ENCODE measurements at regions not wholly inside any gene's neighbourhood (a gene's known extent, or its start where the extent isn't known, plus 50 kb on each side); places are given as distances from the start of the nearest gene placed in this dataset.

GRCh38 chr21:15152591-15152990, 87.8 kb upstream of the NRIP1 start:
- DNase-seq, result no peak

DNA sequence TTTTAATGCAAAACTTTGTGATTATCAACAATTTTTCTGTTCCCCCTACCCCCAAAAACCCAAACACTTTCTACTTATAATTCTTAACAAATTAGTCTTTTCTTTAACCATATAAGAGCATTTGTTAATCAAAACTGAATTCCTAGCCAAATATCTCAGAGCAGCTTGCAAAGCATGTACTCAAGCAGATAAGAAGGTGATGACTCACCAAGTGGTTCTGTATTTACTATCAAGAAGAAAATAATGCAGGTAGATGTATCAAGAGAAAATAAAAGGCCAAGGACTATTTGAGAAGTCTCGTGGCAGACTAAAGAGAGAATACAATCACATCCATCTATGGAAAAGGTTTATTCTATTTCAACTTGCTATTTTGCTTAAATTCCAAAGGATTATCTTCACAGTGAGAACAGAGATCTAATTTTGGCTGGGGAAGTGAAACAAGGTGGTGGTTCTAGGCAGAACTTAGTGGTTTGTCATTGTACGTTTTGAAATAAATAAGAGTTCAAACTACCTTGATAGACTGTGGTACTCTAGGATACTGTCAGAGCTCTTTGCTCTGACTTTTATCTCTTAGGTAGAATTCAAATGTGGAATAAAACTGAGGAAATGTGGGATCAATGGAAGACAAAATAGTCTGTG, 94.7 kb upstream of the NRIP1 start:
- DNase-seq, result no peak

DNA sequence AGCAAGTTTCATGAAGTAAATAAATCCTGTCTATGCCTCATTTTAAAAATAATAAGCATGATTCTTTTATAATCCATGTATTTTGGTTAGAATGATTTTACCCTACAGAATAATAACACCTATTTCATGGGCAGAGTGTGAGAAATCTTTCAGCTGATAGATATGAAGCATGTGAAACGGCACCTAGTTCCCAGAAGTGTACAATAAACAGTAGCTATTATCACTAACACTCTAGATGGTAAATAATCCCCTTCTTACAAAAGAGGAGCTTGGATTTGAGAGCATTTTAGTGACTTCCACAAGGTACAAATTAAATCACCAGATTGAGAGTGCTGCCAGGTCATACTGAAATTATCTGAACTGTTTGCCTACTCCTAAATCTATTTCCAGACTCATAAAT, 95.3 kb upstream of the NRIP1 start:
- no peak for DNase-seq

- no peak for DNase-seq
These were observed 98.1 kb upstream of the NRIP1 start for GRCh38 chr21:15162921-15163320.

GRCh38 chr21:15164273-15164672, 99.5 kb upstream of the NRIP1 start:
- DNase-seq, result no peak

- no peak for DNase-seq
These were observed 100.0 kb upstream of the NRIP1 start for GRCh38 chr21:15164678-15165303.

GRCh38 chr21:15170614-15171013, 105.8 kb upstream of the NRIP1 start:
- no peak for DNase-seq

- DNase-seq, result no peak
These were observed 106.7 kb upstream of the NRIP1 start for GRCh38 chr21:15171546-15171945.

GRCh38 chr21:15172963-15173362, 108.2 kb upstream of the NRIP1 start:
- DNase-seq, result no peak

GRCh38 chr21:15174923-15175322, 110.1 kb upstream of the NRIP1 start:
- DNase-seq, result no peak

DNA sequence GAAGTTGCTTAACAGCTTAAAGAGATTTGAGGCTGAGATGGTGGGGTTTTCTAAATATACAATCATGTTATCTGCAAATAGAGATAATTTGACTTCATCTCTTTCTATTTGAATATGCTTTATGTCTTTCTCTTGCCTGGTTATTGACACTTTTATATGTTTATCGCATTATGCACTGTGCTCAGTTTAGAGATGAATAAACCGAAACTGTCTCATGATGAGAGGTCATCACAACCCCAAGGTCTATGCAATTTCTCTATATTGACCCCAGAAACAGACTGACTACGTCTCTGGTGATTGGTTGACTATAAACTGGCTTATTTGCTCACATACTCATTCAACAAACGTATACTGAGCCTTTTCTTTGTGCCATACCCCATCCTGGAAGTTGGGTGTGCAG, 117.9 kb upstream of the NRIP1 start:
- DNase-seq, result no peak

DNA sequence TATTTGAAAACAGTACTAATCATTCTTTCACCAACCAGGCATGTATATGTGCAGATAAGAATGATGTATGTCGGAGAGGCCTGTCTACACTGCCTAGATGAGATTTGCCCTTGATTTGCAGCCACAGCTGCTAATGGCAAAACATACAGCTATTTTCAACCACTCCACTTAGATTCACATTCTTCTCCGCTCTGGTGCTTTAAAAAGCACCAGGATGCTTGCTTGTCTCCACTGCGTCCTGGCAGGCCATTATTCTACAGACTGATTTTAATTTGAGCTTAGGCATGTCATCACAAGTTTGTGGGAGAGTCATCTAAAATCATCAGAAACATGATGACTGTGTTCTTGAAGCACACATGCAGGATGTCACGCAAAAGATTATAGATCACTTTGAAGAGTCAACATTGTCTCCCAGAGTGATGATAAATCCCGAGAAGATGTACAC, 119.0 kb upstream of the NRIP1 start:
- no peak for DNase-seq

- DNase-seq, result no peak
These were observed 125.6 kb upstream of the NRIP1 start for GRCh38 chr21:15190412-15190811.

- DNase-seq, result no peak
These were observed 126.0 kb upstream of the NRIP1 start for GRCh38 chr21:15190837-15191236.

DNA sequence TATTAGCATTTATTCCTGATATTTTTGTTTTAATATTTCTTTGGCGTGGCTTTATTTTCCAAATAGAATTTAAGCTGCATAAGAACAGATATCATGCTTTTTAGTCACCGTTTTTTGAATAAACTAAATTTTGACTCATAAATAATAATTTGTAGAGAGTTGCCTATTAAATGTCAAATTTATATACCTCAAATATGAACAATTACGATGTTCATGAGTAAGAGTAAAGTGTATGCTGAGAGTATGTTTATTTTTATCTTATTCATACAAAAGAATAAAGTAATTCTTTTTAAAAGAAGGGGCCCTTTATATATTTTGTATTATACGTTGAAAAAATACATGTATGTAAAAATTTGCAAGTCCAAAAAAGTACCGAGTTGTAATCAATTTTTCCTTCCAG, 126.5 kb upstream of the NRIP1 start:
- no peak for DNase-seq

- no peak for DNase-seq
These were observed 127.4 kb upstream of the NRIP1 start for GRCh38 chr21:15192243-15192642.

- no peak for DNase-seq
These were observed 129.1 kb upstream of the NRIP1 start for GRCh38 chr21:15193937-15194336.

DNA sequence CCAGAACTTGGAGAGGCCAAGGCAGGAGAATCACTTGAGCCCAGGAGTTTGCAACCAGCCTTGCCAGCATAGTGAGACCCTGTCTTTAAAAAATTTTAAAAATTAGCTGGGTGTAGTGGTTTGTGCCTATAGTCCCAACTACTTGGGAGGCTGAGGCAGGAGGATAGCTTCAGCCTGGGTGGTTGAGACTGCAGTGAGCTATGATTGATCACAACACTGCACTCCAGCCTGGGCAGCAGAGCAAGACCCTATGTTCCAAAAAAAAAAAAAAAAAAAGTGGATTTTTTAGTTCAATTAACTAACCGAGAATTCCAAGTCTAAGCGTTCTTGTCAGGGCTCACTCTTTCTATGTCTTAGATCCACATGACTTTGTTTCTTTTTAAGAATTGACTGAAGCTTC, 130.3 kb upstream of the NRIP1 start:
- DNase-seq, result no peak

GRCh38 chr21:15195768-15196167, 131.0 kb upstream of the NRIP1 start:
- no peak for DNase-seq

DNA sequence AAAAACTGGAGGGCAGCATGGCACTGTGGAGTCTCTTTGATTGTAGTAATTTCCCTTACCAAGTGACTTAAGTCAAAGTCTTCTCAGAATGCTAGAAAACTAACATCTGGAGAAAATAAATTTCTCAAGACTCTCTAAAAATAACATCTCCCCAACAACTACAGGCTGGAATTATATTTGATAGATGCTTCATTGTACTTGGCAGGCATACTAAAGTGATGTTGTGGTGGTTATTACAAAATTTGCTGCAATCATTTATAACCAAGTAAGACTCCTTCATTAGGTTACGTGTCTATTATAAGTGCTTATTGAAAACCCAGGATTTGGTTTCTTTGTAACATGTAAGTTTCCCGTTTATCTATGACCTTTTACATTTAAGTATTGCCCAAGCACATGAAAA, 132.9 kb upstream of the NRIP1 start:
- no peak for DNase-seq

DNA sequence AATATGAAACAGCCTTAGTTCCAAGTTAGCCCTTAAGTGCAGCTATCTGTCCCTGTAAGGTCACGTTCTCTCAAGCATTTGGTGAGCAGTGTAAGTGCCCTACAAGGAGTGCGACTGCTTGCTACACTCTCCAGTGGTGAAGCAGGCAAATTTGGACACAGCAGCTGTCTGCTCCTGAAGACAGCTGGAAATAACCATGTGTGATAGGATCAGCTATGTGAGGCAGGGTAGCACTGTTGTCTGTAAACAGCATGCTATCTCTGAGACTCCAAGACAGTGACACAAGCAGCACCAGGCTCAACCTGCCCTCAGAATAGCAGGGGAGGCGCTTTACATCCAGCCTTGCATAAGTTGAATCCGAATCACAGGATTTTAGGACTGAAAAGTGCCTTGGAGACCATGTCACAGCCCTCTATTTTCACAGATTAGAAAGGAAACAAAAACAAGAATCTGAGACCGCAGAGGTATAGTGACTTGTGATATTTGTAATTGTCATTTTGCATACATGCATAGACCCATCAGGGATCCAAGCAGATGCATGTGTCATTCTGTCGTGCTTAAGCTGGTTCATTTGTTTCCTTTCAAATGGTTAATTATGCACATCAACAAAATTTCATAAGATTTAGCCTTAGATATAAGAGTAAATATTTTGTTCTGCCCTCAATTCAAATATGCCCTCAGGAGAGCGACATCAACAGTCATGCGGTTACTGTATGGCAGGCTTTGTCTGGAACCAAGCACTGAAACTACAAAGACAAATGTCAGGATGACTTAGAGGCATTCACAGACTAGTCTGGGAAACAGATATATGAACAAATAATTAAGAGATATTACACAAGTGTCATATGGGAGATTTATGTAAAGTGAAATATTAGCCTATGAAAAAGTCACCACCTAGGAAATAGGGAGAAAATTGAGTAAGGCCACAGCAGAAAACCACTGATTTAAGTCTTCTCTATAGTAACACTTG, 134.9 kb upstream of the NRIP1 start:
- DNase-seq, result no peak

- DNase-seq, result no peak
These were observed 138.9 kb upstream of the NRIP1 start for GRCh38 chr21:15203740-15204139.

DNA sequence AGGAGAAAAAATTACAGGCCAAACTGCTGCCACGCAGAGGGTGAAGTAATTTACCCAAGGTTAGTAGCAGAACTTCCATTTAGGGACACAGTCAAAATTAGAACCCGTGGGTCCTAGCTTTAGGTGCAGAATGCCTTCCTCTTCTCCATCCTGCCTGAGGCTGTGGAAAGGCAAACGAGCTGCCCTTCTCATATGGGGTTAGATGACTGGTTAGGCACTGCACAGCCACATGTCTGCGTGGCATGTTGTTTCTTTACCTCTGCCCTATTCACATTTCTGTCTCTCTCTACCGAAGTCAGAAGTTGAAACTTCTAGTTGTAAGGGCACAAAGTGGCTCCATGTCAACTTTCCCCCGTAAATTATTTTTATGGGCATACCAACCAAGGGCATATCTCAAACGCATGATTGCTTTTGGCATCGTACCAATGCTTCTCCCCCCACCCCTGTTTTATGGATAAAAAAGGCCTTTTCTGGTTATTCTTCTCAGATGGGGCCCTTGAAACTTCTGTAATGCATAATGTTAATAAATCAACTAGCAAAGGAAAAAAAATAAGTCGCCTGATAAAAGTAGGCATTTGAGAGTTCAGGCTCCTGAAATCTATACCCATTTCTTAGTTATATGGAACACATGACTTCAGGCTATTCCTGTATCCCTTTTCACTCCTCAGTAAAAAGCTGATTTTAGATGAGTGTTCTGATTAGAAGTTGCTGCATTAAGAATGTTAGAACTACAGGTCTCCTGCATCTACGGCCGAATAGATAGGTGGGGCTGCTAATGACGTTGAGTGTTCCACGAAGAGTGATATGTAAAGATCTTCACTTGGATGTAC, 139.6 kb upstream of the NRIP1 start:
- no peak for DNase-seq
